Thymus (tissue), 11 donors: ENCODE measurements at regions not wholly inside any gene's neighbourhood (a gene's known extent, or its start where the extent isn't known, plus 50 kb on each side); places are given as distances from the start of the nearest gene placed in this dataset.

ENCODE experiments used
- DNase-seq, 9 donors: peaks; one replicate each; pipeline ENCODE4 v3.0.0-alpha.2; 2013; ENCODE audit warnings: low spot score in 9 of 9, low read depth in 6 of 9, missing footprints in 1 of 9
- H3K27ac ChIP-seq, 2 donors: one replicate each; pipeline ENCODE4 v1.5.1; 2013; ENCODE audit warnings: control low read depth in 1 of 2, low read depth in 1 of 2, low read length in 1 of 2, mild to moderate bottlenecking in 1 of 2, moderate library complexity in 1 of 2
- H3K27me3 ChIP-seq, 2 donors: one replicate each; pipeline ENCODE4 v1.5.1; 2013; ENCODE audit warnings: low read length in 1 of 2; ENCODE audit not compliant: control insufficient read depth in 2 of 2, insufficient read depth in 1 of 2
- H3K36me3 ChIP-seq, 2 donors: one replicate each; pipeline ENCODE4 v1.5.1; 2013; ENCODE audit warnings: low read length in 1 of 2, mild to moderate bottlenecking in 1 of 2, moderate library complexity in 1 of 2; ENCODE audit not compliant: control insufficient read depth in 2 of 2, insufficient read depth in 2 of 2
- H3K4me1 ChIP-seq, 2 donors: one replicate each; pipeline ENCODE4 v1.5.1; 2013; ENCODE audit warnings: low read length in 2 of 2; ENCODE audit not compliant: control insufficient read depth in 2 of 2, insufficient read depth in 2 of 2
- H3K4me3 ChIP-seq, 2 donors: one replicate each; pipeline ENCODE4 v1.5.1; 2013; ENCODE audit warnings: low read length in 2 of 2, control low read depth in 1 of 2, mild to moderate bottlenecking in 1 of 2
- H3K9me3 ChIP-seq, 2 donors: one replicate each; pipeline ENCODE4 v1.5.1; 2013; ENCODE audit warnings: low read length in 1 of 2, mild to moderate bottlenecking in 1 of 2; ENCODE audit not compliant: control insufficient read depth in 2 of 2, insufficient read depth in 1 of 2
- WGBS: extraction: QIAGEN DNeasy Blood & Tissue Kit; methylation state at CpG from one replicate; pipeline ENCODE4 v1.1.7; 2013; 5-methylcytosine and 5-hydroxymethylcytosine counted together
- donor health status: healthy.

GRCh38 chr13:103515410-103515809 lies 449.2 kb upstream of the SLC10A2 start:
- H3K27ac ChIP-seq, result peak overlapping the region in 1 of 2 donors; percentile 12
- H3K27me3 ChIP-seq, result no peaks in the 10 kb centered on the region
- 85% methylated on average over 3 of the region's 3 CpGs for WGBS
- DNase-seq, result no peak
- no peaks in the 10 kb centered on the region for H3K9me3 ChIP-seq
- no peaks in the 10 kb centered on the region for H3K36me3 ChIP-seq
- H3K4me1 ChIP-seq, result no peaks in the 10 kb centered on the region
- no peak overlapping the region for H3K4me3 ChIP-seq

- Histone ChIP-seq H3K4me3 (no peak overlapping the region), H3K9me3 (no peaks in the 10 kb centered on the region), H3K27ac (no peak overlapping the region), H3K36me3 (no peaks in the 10 kb centered on the region), H3K27me3 (no peaks in the 10 kb centered on the region), H3K4me1 (no peaks in the 10 kb centered on the region)
- no peak for DNase-seq
- 71% methylated on average over 2 of the region's 2 CpGs for WGBS
These were observed 448.4 kb upstream of the SLC10A2 start for GRCh38 chr13:103514619-103515018.

GRCh38 chr13:103514188-103514587 lies 448.0 kb upstream of the SLC10A2 start:
- Histone ChIP-seq H3K36me3 (no peaks in the 10 kb centered on the region), H3K27me3 (no peaks in the 10 kb centered on the region), H3K27ac (no peak overlapping the region), H3K4me1 (no peaks in the 10 kb centered on the region), H3K4me3 (no peak overlapping the region), H3K9me3 (no peaks in the 10 kb centered on the region)
- no peak for DNase-seq
- 94% methylated on average over 1 of the region's 1 CpG for WGBS

- Histone ChIP-seq H3K9me3 (no peaks in the 10 kb centered on the region), H3K27me3 (no peaks in the 10 kb centered on the region), H3K4me1 (no peaks in the 10 kb centered on the region), H3K36me3 (no peaks in the 10 kb centered on the region), H3K4me3 (no peak overlapping the region), H3K27ac (no peak overlapping the region)
- 91% methylated on average over 13 of the region's 13 CpGs for WGBS
- DNase-seq, result no peak
These were observed 443.9 kb upstream of the SLC10A2 start for GRCh38 chr13:103510007-103510535.

GRCh38 chr13:103497404-103497803 lies 431.2 kb upstream of the SLC10A2 start:
- Histone ChIP-seq H3K4me3 (no peak overlapping the region), H3K9me3 (no peaks in the 10 kb centered on the region), H3K27me3 (no peaks in the 10 kb centered on the region), H3K36me3 (no peaks in the 10 kb centered on the region), H3K4me1 (no peaks in the 10 kb centered on the region), H3K27ac (no peak overlapping the region)
- WGBS, result 96% methylated on average over 1 of the region's 1 CpG
- DNase-seq, result no peak

GRCh38 chr13:103487841-103488240 lies 421.6 kb upstream of the SLC10A2 start:
- Histone ChIP-seq H3K27ac (no peak overlapping the region), H3K4me3 (no peak overlapping the region), H3K27me3 (no peaks in the 10 kb centered on the region), H3K36me3 (no peaks in the 10 kb centered on the region), H3K9me3 (no peaks in the 10 kb centered on the region), H3K4me1 (no peaks in the 10 kb centered on the region)
- WGBS, result 34% methylated on average over 2 of the region's 2 CpGs
- DNase-seq, result no peak

- DNase-seq, result no peak
- WGBS, result 95% methylated on average over 1 of the region's 1 CpG
- Histone ChIP-seq H3K4me1 (no peaks in the 10 kb centered on the region), H3K4me3 (no peak overlapping the region), H3K9me3 (no peaks in the 10 kb centered on the region), H3K36me3 (no peaks in the 10 kb centered on the region), H3K27ac (no peak overlapping the region), H3K27me3 (no peaks in the 10 kb centered on the region)
These were observed 406.9 kb upstream of the SLC10A2 start for GRCh38 chr13:103473081-103473480.

GRCh38 chr13:103471896-103472295 lies 405.7 kb upstream of the SLC10A2 start:
- no peaks in the 10 kb centered on the region for H3K36me3 ChIP-seq
- no peak for DNase-seq
- no peaks in the 10 kb centered on the region for H3K4me1 ChIP-seq
- no peak overlapping the region for H3K4me3 ChIP-seq
- no peak overlapping the region for H3K27ac ChIP-seq
- H3K9me3 ChIP-seq, result no peaks in the 10 kb centered on the region
- 87% methylated on average over 4 of the region's 4 CpGs for WGBS
- no peaks in the 10 kb centered on the region for H3K27me3 ChIP-seq

GRCh38 chr13:103469771-103470170 lies 403.6 kb upstream of the SLC10A2 start:
- DNase-seq, result no peak
- Histone ChIP-seq H3K27me3 (no peaks in the 10 kb centered on the region), H3K27ac (no peak overlapping the region), H3K4me3 (no peak overlapping the region), H3K36me3 (no peaks in the 10 kb centered on the region), H3K4me1 (no peaks in the 10 kb centered on the region), H3K9me3 (no peaks in the 10 kb centered on the region)
- WGBS, result 99% methylated on average over 1 of the region's 1 CpG

- H3K36me3 ChIP-seq, result no peaks in the 10 kb centered on the region
- H3K4me3 ChIP-seq, result no peak overlapping the region
- H3K9me3 ChIP-seq, result no peaks in the 10 kb centered on the region
- H3K4me1 ChIP-seq, result no peaks in the 10 kb centered on the region
- 91% methylated on average over 5 of the region's 5 CpGs for WGBS
- no peak overlapping the region for H3K27ac ChIP-seq
- no peaks in the 10 kb centered on the region for H3K27me3 ChIP-seq
- no peak for DNase-seq
These were observed 400.5 kb upstream of the SLC10A2 start for GRCh38 chr13:103466761-103467160.
